IMR-90 (cell line): ENCODE measurements at regions not wholly inside any gene's neighbourhood (a gene's known extent, or its start where the extent isn't known, plus 50 kb on each side); places are given as distances from the start of the nearest gene placed in this dataset.

Experiments
- ATAC-seq: fragments of 200-7000 bp; cut with Tn5 transposase; 2 replicates; pipeline ENCODE4 v1.9.1; 2020; ENCODE audit warnings: low read depth, mild to moderate bottlenecking, moderate library complexity
- BruUV-seq: library from RNA; stranded (reverse); fragments of 400-500 nt; replicated peaks from 2 replicates; lab custom pipeline; 2021; lab: Mats Ljungman, UMichigan
- CTCF ChIA-PET: fragments of 300-600 bp; formaldehyde crosslinking; extraction: SDS; loops from one replicate; lab custom pipeline; 2021; ENCODE audit warnings: antibody characterized with exemption; lab: Yijun Ruan, JAX
- POLR2A ChIA-PET: fragments of 300-600 bp; sonication (Branson Sonifier 250); formaldehyde crosslinking; loops from one replicate; lab custom pipeline; 2022; ENCODE audit warnings: antibody characterized with exemption; ENCODE audit not compliant: unreplicated experiment; lab: Charles Lee
- DNase-seq: peaks from one replicate; pipeline ENCODE4 v3.0.0; 2013
- H2AFZ ChIP-seq: replicated peaks from 2 replicates; pipeline ENCODE3; 2013; ENCODE audit warnings: low read length, mild to moderate bottlenecking; ENCODE audit not compliant: poor library complexity
- H2AK5ac ChIP-seq: 2 replicates; pipeline ENCODE4 v1.6.1; 2013; ENCODE audit warnings: low read depth, low read length, inconsistent platforms
- H2AK9ac ChIP-seq: replicated peaks from 2 replicates; pipeline ENCODE3; 2013; ENCODE audit warnings: mild to moderate bottlenecking, low read depth, low read length, moderate library complexity; ENCODE audit not compliant: poor library complexity
- H2BK120ac ChIP-seq: 2 replicates; pipeline ENCODE4 v1.6.1; 2013; ENCODE audit warnings: low read depth, low read length, inconsistent platforms
- H2BK15ac ChIP-seq: 3 replicates; pipeline ENCODE4 v1.6.1; 2013; ENCODE audit warnings: low read depth, low read length, inconsistent platforms
- H2BK20ac ChIP-seq: 2 replicates; pipeline ENCODE4 v1.6.1; 2013; ENCODE audit warnings: low read depth, mild to moderate bottlenecking, inconsistent platforms, low read length, moderate library complexity
- H2BK5ac ChIP-seq: 2 replicates; pipeline ENCODE4 v1.6.1; 2013; ENCODE audit warnings: mild to moderate bottlenecking, low read depth, low read length, inconsistent platforms; ENCODE audit not compliant: poor library complexity, severe bottlenecking
- H3K14ac ChIP-seq: replicated peaks from 2 replicates; pipeline ENCODE4 v1.6.1; 2013; ENCODE audit warnings: low read depth, low read length, inconsistent platforms
- H3K18ac ChIP-seq: 2 replicates; pipeline ENCODE4 v1.6.1; 2013; ENCODE audit warnings: low read depth, low read length, control low read depth
- H3K23ac ChIP-seq: 2 replicates; pipeline ENCODE4 v1.6.1; 2013; ENCODE audit warnings: low read depth, low read length, inconsistent platforms
- H3K27ac ChIP-seq: 2 replicates; pipeline ENCODE4 v1.5.1; 2013; ENCODE audit warnings: mild to moderate bottlenecking, control low read depth, low read length; ENCODE audit not compliant: insufficient read depth
- H3K27me3 ChIP-seq: 2 replicates; pipeline ENCODE4 v1.6.1; 2013; ENCODE audit warnings: low read length; ENCODE audit not compliant: control insufficient read depth, insufficient read depth
- H3K36me3 ChIP-seq: 2 replicates; pipeline ENCODE4 v1.6.1; 2013; ENCODE audit warnings: low read length, mixed read lengths; ENCODE audit not compliant: control insufficient read depth, insufficient read depth
- H3K4ac ChIP-seq: 2 replicates; pipeline ENCODE4 v1.6.1; 2013; ENCODE audit warnings: low read depth, low read length, inconsistent platforms
- H3K4me1 ChIP-seq: 2 replicates; pipeline ENCODE4 v1.6.1; 2013; ENCODE audit warnings: low read length, mixed read lengths; ENCODE audit not compliant: control insufficient read depth, insufficient read depth
- H3K4me2 ChIP-seq: 2 replicates; pipeline ENCODE4 v1.6.1; 2013; ENCODE audit warnings: low read depth, mild to moderate bottlenecking, control low read depth, low read length, moderate library complexity
- H3K4me3 ChIP-seq: 2 replicates; pipeline ENCODE4 v1.5.1; 2013; ENCODE audit warnings: low read depth, mild to moderate bottlenecking, control low read depth, low read length, moderate library complexity; ENCODE audit not compliant: insufficient read depth
- H3K56ac ChIP-seq: 2 replicates; pipeline ENCODE4 v1.6.1; 2013; ENCODE audit warnings: low read length, inconsistent platforms; ENCODE audit not compliant: insufficient read depth; ENCODE audit errors: extremely low read depth
- H3K79me1 ChIP-seq, 2 experiments: 2 replicates each; pipeline ENCODE4 v1.6.1; 2013; ENCODE audit warnings: low read length in 2 of 2, inconsistent platforms in 1 of 2, low read depth in 1 of 2
- H3K9ac ChIP-seq: 2 replicates; pipeline ENCODE4 v1.6.1; 2013; ENCODE audit warnings: low read depth, low read length, control low read depth
- H3K9me1 ChIP-seq: 2 replicates; pipeline ENCODE4 v1.6.1; 2013; ENCODE audit warnings: low read length, inconsistent platforms; ENCODE audit not compliant: insufficient read depth
- H3K9me3 ChIP-seq: 2 replicates; pipeline ENCODE4 v1.6.1; 2013; ENCODE audit warnings: low read length; ENCODE audit not compliant: control insufficient read depth, insufficient read depth
- H4K20me1 ChIP-seq: 2 replicates; pipeline ENCODE4 v1.6.1; 2013; ENCODE audit warnings: low read length, inconsistent platforms; ENCODE audit not compliant: insufficient read depth
- H4K5ac ChIP-seq: 2 replicates; pipeline ENCODE4 v1.6.1; 2013; ENCODE audit warnings: mild to moderate bottlenecking, low read depth, low read length, control low read depth
- H4K8ac ChIP-seq, 2 experiments: 2 replicates each; pipeline ENCODE4 v1.6.1; 2013; ENCODE audit warnings: low read depth in 2 of 2, low read length in 2 of 2, control low read depth in 1 of 2, inconsistent platforms in 1 of 2
- H4K91ac ChIP-seq: 2 replicates; pipeline ENCODE4 v1.6.1; 2013; ENCODE audit warnings: low read depth, low read length, inconsistent platforms; ENCODE audit not compliant: insufficient read depth
- BHLHE40 ChIP-seq: fragments of 150-350 bp; IDR thresholded peaks from 2 replicates; pipeline ENCODE4 v1.6.1; 2016; ENCODE audit warnings: mild to moderate bottlenecking, low read depth, low read length
- ELK1 ChIP-seq: fragments of 150-350 bp; IDR thresholded peaks from 2 replicates; pipeline ENCODE4 v1.6.1; 2016; ENCODE audit warnings: low read depth, mild to moderate bottlenecking, low read length, moderate library complexity, borderline replicate concordance
- MAFK ChIP-seq: IDR thresholded peaks from 2 replicates; pipeline ENCODE4 v1.6.1; 2012; ENCODE audit warnings: low read depth, low read length, improper control_type of control experiment
- WGBS, 2 experiments: methylation state at CpG; one replicate each; pipeline versions ENCODE4 v1.1.5 to v1.1.7; 2013; ENCODE audit warnings: missing lambda C conversion rate in 2 of 2; ENCODE audit not compliant: insufficient read length in 1 of 2; ENCODE audit errors: extremely low coverage in 2 of 2; 5-methylcytosine and 5-hydroxymethylcytosine counted together
- dilution Hi-C: fragments of 300-500 bp; cut with HindIII; formaldehyde crosslinking; loops from one replicate; pipeline ENCODE4 v1.14.3; 2018; ENCODE audit warnings: low sequenced_read_pairs; ENCODE audit not compliant: unreplicated experiment
- in situ Hi-C: fragments of 300-500 bp; cut with MboI; formaldehyde crosslinking; loops from 3 replicates; pipeline ENCODE4 v1.14.3; 2019; ENCODE audit warnings: low sequenced_read_pairs, inconsistent platforms, mixed read lengths
- intact Hi-C: fragments of 100-400 bp; cut with micrococcal nuclease; formaldehyde crosslinking; loops from 2 replicates; pipeline ENCODE4 v1.10.0; 2022

DNA sequence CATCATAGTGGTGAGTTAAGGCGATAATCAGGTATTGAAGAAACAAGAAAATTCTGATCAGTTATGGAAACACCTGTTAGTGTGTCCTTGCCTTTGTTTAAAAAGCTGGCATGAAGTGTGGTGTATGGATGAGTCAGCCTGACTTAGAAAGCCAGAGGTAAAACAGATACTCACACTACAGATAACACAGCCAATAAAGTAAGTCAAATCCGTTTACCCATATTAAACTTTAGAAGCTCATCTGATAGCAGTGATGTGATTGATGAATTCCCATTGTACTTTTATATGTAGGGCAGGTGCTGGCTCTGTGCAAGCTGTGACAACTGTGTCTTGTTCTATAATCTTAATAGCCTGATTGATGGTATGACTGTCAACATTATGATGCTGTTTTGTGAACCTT is 1392.7 kb upstream of the IGFBP7 start:
- no TSS peak for BruUV-seq
- WGBS, 2 experiments: 80% methylated on average over 1 of the region's 2 CpGs; no CpG with 5 or more reads in 1 of the 2 experiments
- no peaks in the 10 kb centered on the region for H3K4me1 ChIP-seq
- in situ Hi-C loops (no loop called here), intact Hi-C loops (no loop called here), dilution Hi-C loops (no loop called here)
- POLR2A ChIA-PET: no interaction called here
- no peak for ATAC-seq
- no peaks in the 10 kb centered on the region for H3K36me3 ChIP-seq
- no peaks in the 10 kb centered on the region for H4K20me1 ChIP-seq
- TF ChIP-seq MAFK (no peak), ELK1 (no peak), BHLHE40 (no peak)
- H3K27me3 ChIP-seq: no peaks in the 10 kb centered on the region
- H3K9me1 ChIP-seq: no peaks in the 10 kb centered on the region
- H3K18ac ChIP-seq: no peak overlapping the region
- H3K4me3 ChIP-seq: no peak overlapping the region
- no peak overlapping the region for H3K14ac ChIP-seq
- no peak overlapping the region for H2AK9ac ChIP-seq
- H3K79me1 ChIP-seq: no peaks in the 10 kb centered on the region
- H2AK5ac ChIP-seq: no peak overlapping the region
- H2AFZ ChIP-seq: no peak overlapping the region
- H2BK120ac ChIP-seq: no peak overlapping the region
- CTCF ChIA-PET: no interaction called here
- H4K5ac ChIP-seq: no peak overlapping the region
- no peak overlapping the region for H4K8ac ChIP-seq
- no peak overlapping the region for H4K91ac ChIP-seq
- no peak overlapping the region for H2BK20ac ChIP-seq
- no peak overlapping the region for H3K27ac ChIP-seq
- DNase-seq: no peak
- no peak overlapping the region for H3K4ac ChIP-seq
- H3K23ac ChIP-seq: no peak overlapping the region
- H3K4me2 ChIP-seq: no peak overlapping the region
- H2BK15ac ChIP-seq: no peak overlapping the region
- H3K9ac ChIP-seq: no peak overlapping the region
- no peak overlapping the region for H3K56ac ChIP-seq
- H2BK5ac ChIP-seq: no peak overlapping the region
- H3K9me3 ChIP-seq: 0 out of 2 replicates have a peak, but pooled peaks cover 2% of the 10 kb centered on the region
